NCI-H1436 treated with DMSO at 0.1 percent for 48 hours (cell line): ENCODE measurements at regions not wholly inside any gene's neighbourhood (a gene's known extent, or its start where the extent isn't known, plus 50 kb on each side); places are given as distances from the start of the nearest gene placed in this dataset.
"Not testable (repeated sequence)": the region's sequence is repeated elsewhere in the genome, so short reads cannot be mapped to it uniquely, and the experiment has no call there.

Source experiments
- DNase-seq: peaks from one replicate; lab custom pipeline; 2025; lab: John Stamatoyannopoulos, UW

DNA sequence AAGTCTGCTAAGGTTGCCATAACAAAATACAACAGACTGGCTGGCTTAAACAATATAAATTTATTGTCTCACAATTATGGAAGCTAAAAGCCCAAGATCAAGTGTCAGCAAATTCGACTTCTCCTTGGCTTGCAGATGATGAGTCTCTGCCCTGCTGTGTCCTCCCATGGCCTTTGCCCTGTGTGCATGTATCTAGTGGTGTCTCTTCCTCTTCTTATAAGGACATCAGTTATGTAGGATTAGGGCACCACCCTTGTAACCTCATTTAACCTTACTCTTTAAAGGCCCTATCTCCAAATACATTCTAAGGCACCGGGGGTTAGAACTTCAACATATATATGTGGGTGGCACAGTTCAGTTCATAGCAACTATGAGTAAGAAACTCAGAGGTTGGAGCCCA lies 157.9 kb upstream of the RASA1 start:
- no peak for DNase-seq

DNA sequence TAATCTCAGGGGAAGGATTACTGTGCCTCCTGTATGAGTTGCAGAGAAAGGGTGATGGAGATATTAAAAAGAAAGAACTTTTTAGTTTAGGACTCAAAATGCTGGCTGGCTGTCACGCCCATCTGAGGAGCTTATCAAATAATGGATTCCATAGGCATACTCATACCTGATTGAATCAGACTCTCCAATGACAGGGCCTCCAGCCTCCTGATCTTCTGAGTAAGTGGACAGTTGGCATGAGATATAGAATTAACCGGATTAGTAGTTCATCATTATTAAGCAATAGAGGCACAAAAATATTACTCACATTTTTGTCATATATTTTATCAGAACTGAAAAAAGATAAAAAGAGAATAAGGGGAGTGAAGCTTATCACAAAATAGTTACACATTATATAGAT lies 157.0 kb upstream of the RASA1 start:
- DNase-seq, result no peak

DNA sequence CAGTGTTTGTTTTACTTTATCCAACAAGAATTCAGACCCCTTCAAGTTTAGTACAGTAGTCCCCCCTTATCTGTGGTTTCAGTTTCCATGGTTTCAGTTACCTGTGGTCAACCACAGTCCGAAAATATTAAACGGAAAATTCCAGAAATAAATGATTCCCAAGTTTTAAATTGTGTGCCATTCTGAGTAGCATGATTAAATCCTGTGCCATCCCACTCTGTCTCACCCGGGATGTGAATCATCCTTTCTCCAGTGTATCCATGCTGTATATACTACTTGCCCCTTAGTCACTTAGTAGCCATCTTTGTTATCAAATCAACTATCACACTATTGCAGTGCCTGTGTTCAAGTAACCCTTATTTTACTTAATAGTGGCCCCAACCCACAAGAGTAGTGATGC lies 153.8 kb upstream of the RASA1 start:
- DNase-seq, result no peak

DNA sequence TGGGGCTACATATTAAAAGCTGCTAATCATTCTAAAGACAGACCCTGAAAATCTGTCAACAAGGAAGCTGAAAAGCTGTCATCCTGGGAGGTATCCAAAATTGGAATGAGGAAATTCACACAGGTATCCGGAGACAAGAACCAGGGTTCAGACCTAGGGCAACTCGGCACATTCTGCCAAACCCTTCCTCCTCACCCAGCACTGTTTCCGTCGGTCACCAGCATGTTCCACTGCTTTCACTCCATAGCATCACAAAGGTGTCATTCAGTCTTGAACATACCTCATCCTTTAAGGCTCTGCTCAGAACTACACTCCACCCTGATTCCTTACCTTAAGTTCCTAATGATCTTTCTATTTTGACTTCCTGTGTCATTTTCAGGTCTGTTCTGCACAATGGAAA lies 153.1 kb upstream of the RASA1 start:
- no peak for DNase-seq

- no peak for DNase-seq
Measured at GRCh38 chr5:87115839-87116364, 151.8 kb upstream of the RASA1 start.

- DNase-seq, result no peak
Measured at GRCh38 chr5:87116825-87117512, 150.7 kb upstream of the RASA1 start.

DNA sequence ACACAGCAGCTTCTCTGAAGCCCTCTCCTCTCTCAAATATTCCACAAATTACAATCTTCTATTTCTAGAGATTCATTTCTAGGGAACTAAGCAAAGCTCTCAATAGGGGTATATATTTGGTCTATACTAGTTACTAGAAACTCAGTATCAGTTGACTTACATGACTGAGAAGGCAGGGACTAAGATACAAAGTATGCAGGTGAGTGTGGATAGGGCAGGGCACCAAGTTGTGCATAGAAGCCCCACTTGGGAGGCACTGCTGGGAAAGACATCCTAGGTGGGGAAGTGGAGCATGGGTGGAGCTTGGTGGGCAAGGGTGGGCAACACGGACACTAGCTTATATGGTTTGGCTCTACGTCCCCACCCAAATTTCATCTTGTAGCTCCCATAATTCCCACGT lies 148.1 kb upstream of the RASA1 start:
- DNase-seq, result no peak

DNA sequence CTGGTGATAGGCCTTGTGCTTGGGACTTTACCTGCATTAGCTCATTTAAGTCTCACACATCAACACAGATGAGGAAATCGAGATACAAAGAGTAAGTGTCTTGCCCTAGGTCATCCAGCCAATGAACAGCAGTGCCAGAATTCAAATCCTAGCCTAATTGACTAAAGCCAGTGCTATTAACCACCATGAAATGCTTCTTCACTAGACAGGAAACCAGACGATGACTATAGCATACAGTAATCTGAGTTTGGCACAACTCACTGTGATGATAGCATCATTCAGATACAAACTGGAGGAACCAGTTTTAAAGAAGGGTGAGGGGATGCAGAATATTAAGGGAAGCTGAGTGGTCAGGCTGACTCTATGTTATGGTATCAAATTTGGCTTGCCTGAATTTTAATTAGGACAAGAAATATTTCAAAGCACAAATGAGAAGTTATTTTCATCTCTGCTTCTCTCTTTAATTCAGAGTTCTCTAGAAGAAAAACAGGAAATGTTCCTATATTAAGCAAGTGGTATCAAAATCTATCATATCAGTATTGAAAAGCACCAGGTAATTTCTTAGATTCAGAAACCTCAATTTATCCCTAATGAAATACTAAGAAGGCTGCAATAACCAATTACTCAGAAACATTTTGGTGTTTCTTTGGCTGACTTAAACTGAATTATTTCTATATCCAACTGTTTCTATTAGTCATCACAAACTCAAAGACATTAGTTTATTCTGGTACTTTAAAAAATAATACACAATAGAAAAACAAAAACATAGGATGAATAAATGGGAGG lies 147.0 kb upstream of the RASA1 start:
- DNase-seq, result no peak

- no peak for DNase-seq
Measured at GRCh38 chr5:87121304-87122150, 146.2 kb upstream of the RASA1 start.

- DNase-seq, result no peak
Measured at GRCh38 chr5:87122151-87122977, 145.3 kb upstream of the RASA1 start.

DNA sequence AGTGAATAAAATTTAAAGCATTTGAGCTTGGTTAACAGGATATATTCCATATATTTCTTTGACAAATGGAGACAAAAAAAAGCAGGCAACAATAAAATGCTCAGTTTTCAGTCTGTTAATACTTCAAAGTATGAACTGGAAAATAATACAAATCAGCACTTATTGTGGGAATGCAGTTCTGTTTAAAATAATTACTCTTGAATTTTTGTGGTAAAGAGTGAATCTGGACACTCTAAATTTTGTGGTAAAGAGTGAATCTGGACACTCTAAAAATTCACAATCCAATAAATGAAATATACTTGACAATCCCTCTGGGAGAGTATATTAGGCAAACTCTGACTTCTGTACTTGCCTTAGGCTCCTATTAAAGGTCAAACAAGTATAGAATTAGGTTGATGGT lies 141.9 kb upstream of the RASA1 start:
- DNase-seq, result no peak

DNA sequence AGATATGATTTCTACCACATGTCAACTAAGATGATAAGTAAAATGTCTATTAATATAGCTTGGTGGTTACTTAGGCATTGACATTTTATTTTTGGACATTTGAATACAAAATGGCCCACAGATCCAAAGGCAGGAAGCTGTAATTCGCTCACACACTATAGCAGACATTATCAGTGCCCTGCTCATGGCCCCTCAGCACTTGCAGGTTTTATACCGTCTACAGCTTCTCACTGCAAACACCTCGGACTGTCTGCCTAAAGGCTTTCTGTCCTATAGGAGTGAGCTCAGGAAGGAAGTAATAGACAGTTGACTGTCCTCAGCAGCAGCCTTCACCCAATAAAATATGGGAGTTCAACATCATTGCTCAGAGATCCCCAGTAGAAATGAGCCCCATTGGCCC lies 140.8 kb upstream of the RASA1 start:
- DNase-seq, result no peak

DNA sequence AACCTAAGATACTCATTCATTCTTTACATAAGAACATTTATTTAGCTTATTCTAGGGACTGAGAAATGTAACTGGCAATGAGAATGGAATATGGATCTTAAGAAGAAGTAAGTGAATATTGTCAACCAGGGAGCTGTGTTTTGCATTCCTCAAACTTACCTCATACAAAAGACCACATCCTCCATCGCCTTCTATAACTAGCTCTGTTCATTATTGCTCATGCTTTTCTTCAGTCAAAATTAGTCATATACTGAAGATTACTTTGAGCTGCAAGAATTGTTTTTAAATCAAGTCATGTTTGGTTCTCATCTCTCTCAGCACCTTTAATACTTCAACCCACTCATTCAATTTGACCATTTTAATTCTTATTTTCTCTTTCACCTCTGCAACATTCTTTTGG lies 140.3 kb upstream of the RASA1 start:
- DNase-seq, result no peak

GRCh38 chr5:87127956-87128687 lies 139.6 kb upstream of the RASA1 start:
- DNase-seq, result no peak

DNA sequence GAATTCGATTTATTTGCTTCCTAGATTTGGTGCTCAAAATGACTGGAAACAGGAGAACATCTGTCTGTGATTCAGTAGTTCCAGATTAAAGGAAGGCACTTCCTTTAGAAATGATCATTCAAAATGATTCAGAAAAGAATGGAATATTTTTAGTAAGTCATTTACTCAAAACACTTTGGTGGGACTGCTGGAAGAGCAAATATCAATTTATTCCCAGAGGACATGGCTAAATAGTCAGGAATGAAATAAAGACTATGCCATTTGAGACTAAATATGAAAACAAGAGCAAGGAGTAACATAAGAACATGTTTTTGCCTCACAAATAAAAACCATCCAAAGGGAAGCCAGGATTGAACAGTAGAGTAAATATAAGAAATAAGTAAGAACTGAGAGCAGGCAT lies 138.6 kb upstream of the RASA1 start:
- DNase-seq, result no peak

DNA sequence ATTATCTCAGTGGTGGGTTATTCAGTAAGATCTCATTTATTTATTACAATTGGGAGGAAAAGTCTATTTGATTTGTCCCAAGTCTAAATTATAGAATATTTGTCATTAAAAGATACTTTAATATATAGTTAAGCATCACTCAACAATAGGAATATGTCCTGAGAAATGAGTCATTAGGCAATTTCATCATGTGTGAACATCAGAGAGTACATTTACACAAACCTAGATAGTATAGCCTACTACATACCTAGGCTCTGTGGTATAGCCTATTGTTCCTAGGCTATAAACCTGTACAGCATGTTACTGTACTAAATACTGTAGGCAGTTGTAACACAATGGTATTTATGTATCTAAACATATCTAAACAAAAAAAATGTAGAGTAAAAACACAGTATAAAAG lies 135.0 kb upstream of the RASA1 start:
- DNase-seq, result no peak

DNA sequence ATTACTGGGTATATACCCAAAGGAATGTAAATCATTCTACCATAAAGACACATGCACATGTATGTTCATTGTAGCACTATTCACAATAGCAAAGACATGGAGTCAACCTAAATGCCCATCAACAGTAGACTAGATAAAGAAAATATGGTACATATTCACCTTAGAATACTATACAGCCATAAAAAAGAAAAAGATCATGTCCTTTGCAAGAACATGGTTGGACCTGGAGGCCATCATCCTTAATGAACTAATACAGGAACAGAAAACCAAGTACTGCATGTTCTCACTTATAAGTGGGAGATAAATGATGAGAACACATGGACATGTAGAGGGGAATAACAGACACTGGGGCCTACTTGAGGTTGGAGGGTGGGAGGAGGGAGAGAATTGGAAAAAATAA lies 133.2 kb upstream of the RASA1 start:
- not testable (repeated sequence) for DNase-seq

DNA sequence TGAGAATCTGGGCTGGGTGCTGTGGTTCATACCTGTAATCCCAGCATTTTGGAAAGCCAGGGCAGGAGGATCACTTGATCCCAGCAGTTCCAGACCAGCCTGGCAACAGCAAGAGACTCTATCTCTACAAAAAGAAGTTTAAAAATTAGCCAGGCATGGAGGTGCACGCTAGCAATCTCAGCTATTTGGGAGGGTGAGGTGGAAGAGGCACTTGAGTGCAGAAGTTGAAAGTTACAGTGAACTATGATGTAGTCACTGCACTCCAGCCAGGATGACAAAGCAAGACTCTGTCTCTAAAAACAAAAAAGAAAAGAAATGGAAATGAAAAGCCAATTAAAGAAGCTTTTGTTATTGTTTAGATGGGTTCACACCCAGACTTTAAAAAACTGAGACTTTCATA lies 131.6 kb upstream of the RASA1 start:
- DNase-seq, result no peak

GRCh38 chr5:87136733-87137132 lies 130.9 kb upstream of the RASA1 start:
- DNase-seq, result no peak

DNA sequence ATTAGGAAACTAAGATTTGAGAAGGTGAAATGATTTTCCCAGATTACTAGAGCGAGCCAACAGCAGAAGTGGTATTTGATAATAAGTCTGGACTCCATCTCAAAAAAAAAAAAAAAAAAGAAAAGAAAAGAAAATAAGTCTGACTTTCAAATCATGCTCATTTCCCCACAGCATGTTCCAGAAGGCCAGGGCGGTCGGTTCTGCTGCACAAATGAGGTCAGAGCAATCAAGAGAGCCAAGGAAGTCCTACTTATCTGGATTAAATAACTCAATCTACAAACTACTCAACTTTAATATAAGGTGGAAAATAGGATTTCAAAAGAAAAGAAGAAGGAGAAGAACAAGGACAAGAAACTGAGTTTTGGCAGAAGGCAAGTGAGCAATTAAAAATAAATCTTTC lies 130.4 kb upstream of the RASA1 start:
- DNase-seq, result no peak
